Calu3 (cell line): ENCODE measurements at regions not wholly inside any gene's neighbourhood (a gene's known extent, or its start where the extent isn't known, plus 50 kb on each side); places are given as distances from the start of the nearest gene placed in this dataset.

Experiments
- BruUV-seq: library from RNA; stranded (reverse); fragments of 400-500 nt; replicated peaks from 2 replicates; lab custom pipeline; 2021; lab: Mats Ljungman, UMichigan
- CTCF ChIA-PET: fragments of 300-600 bp; sonication (Branson Sonifier 250); formaldehyde crosslinking; loops from one replicate; lab custom pipeline; 2022; ENCODE audit warnings: antibody characterized with exemption; lab: Charles Lee
- DNase-seq: peaks from one replicate; pipeline ENCODE4 v3.0.0; 2022
- H3K27ac Mint-ChIP-seq: one replicate; pipeline ENCODE4 v1.8.0; 2022; ENCODE audit warnings: mixed read lengths; ENCODE audit not compliant: unreplicated experiment
- H3K27me3 Mint-ChIP-seq: one replicate; pipeline ENCODE4 v1.8.0; 2022; ENCODE audit warnings: mixed read lengths; ENCODE audit not compliant: unreplicated experiment
- H3K36me3 Mint-ChIP-seq: one replicate; pipeline ENCODE4 v1.8.0; 2022; ENCODE audit warnings: mild to moderate bottlenecking, moderate library complexity, mixed read lengths; ENCODE audit not compliant: insufficient read depth, unreplicated experiment
- H3K4me1 Mint-ChIP-seq: one replicate; pipeline ENCODE4 v1.8.0; 2022; ENCODE audit warnings: mild to moderate bottlenecking, low read depth, mixed read lengths; ENCODE audit not compliant: unreplicated experiment
- H3K4me3 Mint-ChIP-seq: one replicate; pipeline ENCODE4 v1.8.0; 2022; ENCODE audit warnings: mild to moderate bottlenecking, low read depth, moderate library complexity, mixed read lengths; ENCODE audit not compliant: unreplicated experiment
- H3K9me3 Mint-ChIP-seq: one replicate; pipeline ENCODE4 v1.8.0; 2022; ENCODE audit warnings: low read depth, mixed read lengths; ENCODE audit not compliant: unreplicated experiment
- intact Hi-C: fragments of 100-400 bp; cut with micrococcal nuclease; formaldehyde crosslinking; loops from one replicate; pipeline ENCODE4 v1.10.0; 2022; ENCODE audit not compliant: unreplicated experiment
- TF ChIP-seq, protein P1 (sequence below): fragments of 200-600 bp; IDR thresholded peaks from one replicate; pipeline ENCODE4 v1.8.0; 2022; ENCODE audit warnings: antibody characterized with exemption; ENCODE audit not compliant: unreplicated experiment

DNA sequence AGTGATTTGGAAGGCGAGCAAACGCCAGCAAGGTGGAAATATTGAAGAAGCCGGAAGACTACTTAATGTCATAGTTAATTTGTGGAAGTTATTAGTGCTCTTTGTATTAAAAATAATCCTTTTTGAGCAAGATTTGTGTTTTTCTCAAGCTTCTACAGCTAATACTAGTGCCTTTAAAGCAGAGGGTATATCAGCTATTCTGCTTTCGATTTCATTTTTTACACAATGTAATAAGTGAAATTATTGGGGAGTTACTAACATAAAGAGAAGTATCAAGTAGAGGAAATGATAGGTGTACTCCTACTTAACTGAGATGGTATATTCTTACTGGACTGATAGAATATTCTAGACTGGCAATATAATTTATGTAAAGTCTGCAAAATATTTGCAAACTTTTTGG is 392.4 kb upstream of the DCN start:
- DNase-seq = no peak
- Mint-ChIP-seq H3K4me3 (no peak overlapping the region), H3K36me3 (no peaks in the 10 kb centered on the region), H3K9me3 (no peaks in the 10 kb centered on the region), H3K27ac (no peak overlapping the region), H3K27me3 (no peaks in the 10 kb centered on the region), H3K4me1 (no peaks in the 10 kb centered on the region)
- CTCF ChIA-PET = no interaction called here
- TF ChIP-seq, protein P1, sequence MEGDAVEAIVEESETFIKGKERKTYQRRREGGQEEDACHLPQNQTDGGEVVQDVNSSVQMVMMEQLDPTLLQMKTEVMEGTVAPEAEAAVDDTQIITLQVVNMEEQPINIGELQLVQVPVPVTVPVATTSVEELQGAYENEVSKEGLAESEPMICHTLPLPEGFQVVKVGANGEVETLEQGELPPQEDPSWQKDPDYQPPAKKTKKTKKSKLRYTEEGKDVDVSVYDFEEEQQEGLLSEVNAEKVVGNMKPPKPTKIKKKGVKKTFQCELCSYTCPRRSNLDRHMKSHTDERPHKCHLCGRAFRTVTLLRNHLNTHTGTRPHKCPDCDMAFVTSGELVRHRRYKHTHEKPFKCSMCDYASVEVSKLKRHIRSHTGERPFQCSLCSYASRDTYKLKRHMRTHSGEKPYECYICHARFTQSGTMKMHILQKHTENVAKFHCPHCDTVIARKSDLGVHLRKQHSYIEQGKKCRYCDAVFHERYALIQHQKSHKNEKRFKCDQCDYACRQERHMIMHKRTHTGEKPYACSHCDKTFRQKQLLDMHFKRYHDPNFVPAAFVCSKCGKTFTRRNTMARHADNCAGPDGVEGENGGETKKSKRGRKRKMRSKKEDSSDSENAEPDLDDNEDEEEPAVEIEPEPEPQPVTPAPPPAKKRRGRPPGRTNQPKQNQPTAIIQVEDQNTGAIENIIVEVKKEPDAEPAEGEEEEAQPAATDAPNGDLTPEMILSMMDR = no peak
- no TSS peak for BruUV-seq
- intact Hi-C loops = loop anchor here (5.0 to 10.0 kb wide), 4 partner anchors 163 to 1080 kb away; no protein-coding TSS in a partner anchor

GRCh38 chr12:91574391-91574790 is 391.8 kb upstream of the DCN start:
- Mint-ChIP-seq H3K9me3 (no peaks in the 10 kb centered on the region), H3K36me3 (no peaks in the 10 kb centered on the region), H3K27me3 (no peaks in the 10 kb centered on the region), H3K27ac (no peak overlapping the region), H3K4me3 (no peak overlapping the region), H3K4me1 (no peaks in the 10 kb centered on the region)
- intact Hi-C loops = loop anchor here (10.0 kb wide), 1 partner anchor 1080 kb away; no protein-coding TSS in a partner anchor
- BruUV-seq = no TSS peak
- DNase-seq = no peak
- CTCF ChIA-PET = no interaction called here
- TF ChIP-seq, protein P1 = no peak

- H3K27me3 Mint-ChIP-seq = no peaks in the 10 kb centered on the region
- TF ChIP-seq, protein P1 = no peak
- intact Hi-C loops = loop anchor here (10.0 kb wide), 1 partner anchor 1082 kb away; no protein-coding TSS in a partner anchor
- no peaks in the 10 kb centered on the region for H3K36me3 Mint-ChIP-seq
- no peak overlapping the region for H3K27ac Mint-ChIP-seq
- no peak overlapping the region for H3K4me3 Mint-ChIP-seq
- no peaks in the 10 kb centered on the region for H3K9me3 Mint-ChIP-seq
- no peaks in the 10 kb centered on the region for H3K4me1 Mint-ChIP-seq
- DNase-seq = no peak
- CTCF ChIA-PET = no interaction called here
- BruUV-seq = no TSS peak
Measured at GRCh38 chr12:91572869-91573268, 390.3 kb upstream of the DCN start.

DNA sequence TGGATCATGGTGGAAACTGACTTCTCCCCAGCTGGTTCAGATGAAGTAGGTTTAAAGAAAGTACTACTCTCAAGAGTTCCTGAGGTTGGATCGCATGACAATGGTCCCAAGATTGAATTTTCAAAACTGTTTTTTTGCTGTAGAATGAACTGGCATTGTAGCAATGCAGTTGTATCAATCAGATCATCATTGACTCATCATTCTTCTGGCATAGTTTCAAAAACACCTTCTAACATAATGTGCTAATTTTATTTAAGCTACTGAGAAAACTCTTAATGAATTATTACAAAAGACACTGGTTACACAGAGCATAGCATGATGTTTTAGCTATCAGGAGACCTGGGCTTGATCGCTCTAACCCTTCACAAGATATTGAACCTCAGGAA is 384.5 kb upstream of the DCN start:
- Mint-ChIP-seq H3K27me3 (no peaks in the 10 kb centered on the region), H3K27ac (no peak overlapping the region), H3K4me3 (no peak overlapping the region), H3K4me1 (no peaks in the 10 kb centered on the region), H3K9me3 (no peaks in the 10 kb centered on the region), H3K36me3 (no peaks in the 10 kb centered on the region)
- TF ChIP-seq, protein P1 = no peak
- no peak for DNase-seq
- BruUV-seq = no TSS peak
- CTCF ChIA-PET = no interaction called here
- intact Hi-C loops = no loop called here
